Activated CD8-positive, alpha-beta memory T cell treated with anti-CD3 and anti-CD28 coated beads for 4 hours (primary cell): ENCODE measurements at regions not wholly inside any gene's neighbourhood (a gene's known extent, or its start where the extent isn't known, plus 50 kb on each side); places are given as distances from the start of the nearest gene placed in this dataset.

Experiments
- DNase-seq, 2 donors: peaks; one replicate each; pipeline ENCODE4 v3.0.0-alpha.2; 2020; ENCODE audit warnings: low read depth in 2 of 2

DNA sequence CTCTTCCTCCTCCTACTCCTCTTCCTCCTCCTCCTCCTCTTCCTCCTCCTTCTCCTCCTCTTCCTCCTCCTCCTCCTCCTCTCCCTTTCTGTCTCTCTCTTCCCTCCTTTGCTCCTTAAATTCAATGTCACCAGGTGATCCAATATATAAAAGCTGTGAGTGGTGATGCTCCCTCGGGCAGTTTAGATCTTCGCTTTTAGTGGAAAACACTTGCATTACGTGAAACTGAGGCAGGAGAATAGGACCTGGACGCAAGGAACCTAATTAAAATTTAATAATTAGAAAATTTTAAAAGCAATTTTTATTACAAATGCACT lies 279.7 kb downstream of the XXYLT1 start:
- DNase-seq, result no peak

DNA sequence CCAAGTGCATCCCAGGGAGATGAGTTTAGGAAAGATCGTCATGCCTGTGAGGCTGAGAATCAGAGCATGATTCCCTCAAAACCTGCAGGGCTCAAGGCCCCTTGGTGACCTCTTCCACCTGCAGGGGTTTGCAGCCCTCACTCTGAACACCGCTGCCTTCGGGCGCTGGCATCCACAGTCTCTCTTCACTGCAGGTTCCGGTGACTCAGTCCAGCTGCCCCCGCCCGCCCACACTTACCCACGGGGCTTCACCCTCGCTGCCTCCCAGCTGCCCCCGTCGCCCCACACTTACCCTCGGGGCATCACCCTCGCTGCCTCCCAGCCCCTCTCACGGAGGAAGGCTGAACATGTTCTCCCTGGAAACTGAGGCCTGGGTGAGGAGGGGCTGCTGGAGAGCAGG lies 277.1 kb downstream of the XXYLT1 start:
- no peak for DNase-seq

DNA sequence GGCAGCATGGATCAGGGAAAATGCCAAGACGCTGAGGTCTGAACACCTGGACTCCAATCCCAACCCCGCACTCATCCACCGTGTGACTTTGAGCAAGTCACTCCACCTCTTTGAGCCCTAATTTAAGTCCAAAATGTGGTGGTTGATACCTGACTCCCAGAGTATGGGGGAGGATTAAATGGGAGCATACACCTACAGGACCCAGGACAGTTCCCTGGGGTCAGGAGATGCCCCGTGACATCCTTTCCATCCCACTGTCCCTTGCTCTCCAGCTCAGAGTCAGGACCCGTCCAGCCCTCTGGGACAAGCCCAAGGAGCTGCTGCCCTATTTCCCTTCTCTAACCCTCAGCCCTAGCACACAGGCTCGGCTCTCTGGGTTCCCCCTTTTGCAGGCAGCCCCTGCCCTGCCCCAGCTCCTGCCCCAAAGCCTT lies 276.4 kb downstream of the XXYLT1 start:
- no peak for DNase-seq

DNA sequence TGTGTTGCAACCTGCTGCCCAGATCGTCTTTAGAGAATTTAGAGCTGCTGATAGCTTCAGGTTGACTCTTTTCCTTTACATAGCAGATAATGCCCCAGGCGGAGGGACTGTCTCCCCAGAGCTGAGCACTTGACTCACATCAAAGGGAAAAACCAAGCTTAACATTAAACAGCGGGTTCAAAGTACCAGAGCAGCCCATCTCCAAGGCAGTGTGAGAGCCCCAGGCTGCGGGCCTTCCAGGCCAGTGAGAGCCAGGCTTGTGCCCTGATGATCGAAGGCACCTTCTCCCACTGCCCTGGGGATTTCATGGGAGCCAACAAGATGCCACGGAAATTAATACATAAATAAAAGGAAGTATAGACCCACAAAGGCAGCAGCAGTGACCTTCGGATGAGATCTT lies 275.6 kb downstream of the XXYLT1 start:
- no peak for DNase-seq

DNA sequence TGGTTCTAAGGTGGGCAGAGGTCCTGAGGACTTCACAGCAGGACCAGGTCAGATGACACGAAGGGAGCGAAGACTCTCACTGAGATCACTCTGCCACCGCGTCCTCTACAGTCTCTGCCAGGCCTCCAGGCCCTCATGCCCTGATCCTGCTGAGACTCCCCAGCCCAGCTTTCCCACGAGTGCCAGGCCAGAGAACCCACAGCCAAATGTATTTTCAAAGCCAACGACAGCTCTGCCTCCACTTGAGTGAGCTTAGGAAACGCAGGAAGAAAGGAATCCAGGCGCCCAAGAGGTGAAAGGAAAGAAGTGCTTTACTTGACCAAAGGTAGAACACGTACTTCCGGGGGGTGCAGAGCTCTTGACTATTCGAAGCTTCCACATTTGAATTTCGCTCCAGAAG lies 275.0 kb downstream of the XXYLT1 start:
- no peak for DNase-seq

DNA sequence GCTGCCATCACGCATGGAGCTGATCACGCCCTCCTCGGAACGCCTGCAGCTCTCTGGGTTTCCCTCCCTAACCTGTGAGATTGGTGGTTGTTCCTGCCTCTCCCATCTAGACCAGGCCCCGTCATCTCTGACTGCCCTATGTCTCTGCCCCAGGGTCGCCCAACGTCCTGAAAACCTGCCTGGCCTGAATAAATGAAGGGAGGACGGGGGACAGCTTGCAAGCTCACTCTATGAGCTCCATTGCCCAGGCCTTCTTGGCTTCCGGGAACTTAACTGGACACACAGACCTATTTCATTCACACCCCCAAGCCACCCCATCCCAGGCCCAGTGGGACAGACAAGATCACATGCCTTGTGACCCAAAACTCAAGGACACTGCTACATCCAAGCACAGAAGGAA lies 274.2 kb downstream of the XXYLT1 start:
- no peak for DNase-seq

DNA sequence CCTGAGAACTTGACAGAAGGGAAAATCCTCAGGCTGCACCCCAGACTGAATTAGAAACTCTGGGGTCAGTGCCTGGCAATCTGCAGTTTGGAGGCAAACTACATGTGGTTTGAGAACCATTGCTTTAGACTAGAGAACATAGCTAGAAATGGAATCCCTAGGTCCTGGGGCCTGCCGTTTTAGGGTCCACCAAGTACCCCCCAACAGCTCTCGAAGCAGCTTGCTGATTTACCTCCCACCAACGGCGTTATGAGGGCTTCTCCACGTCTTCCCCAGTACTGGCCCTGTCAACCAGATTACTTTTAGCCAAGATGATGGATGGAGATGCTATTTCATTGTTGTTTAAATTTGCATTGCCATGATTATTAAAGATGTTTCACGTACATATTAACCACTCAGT lies 272.5 kb downstream of the XXYLT1 start:
- no peak for DNase-seq

DNA sequence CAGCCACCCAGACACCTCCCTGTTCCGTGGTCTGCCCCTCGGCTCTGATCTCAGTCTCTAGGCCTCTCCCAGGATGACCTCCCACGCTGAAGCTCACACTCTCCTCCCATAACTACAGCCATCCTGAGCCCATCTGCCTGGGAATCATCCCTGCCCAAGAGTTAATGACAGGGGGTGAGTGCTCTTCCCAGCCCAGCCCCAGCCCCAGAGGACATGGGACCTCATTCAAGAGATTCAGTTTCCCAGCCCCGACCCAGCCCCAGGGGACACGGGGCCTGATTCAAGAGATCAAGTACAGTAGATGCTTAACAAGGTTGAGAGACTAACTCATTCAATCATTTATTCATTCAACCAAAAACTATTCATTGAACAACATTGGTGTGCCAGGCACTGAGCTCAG lies 272.0 kb downstream of the XXYLT1 start:
- DNase-seq, result no peak

DNA sequence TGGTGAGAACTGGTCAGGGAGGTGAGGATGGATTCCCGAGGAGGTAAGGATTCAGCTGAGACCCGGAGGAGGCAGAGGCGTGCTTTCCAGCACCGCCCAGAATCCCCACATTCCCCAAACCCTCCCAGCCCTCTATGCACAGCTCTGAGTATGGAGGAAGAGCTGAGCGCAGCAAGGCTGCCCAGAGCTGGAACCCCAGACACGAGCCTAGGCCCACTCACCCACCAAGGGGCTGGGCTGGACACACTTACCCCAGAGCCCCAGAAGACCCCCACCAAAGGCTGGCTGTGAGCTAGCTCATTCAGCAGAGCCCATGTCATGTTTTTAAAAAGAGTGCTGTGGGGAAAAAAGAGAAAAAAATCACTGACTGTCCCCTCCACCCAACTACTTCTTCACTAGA lies 271.5 kb downstream of the XXYLT1 start:
- DNase-seq, result no peak

DNA sequence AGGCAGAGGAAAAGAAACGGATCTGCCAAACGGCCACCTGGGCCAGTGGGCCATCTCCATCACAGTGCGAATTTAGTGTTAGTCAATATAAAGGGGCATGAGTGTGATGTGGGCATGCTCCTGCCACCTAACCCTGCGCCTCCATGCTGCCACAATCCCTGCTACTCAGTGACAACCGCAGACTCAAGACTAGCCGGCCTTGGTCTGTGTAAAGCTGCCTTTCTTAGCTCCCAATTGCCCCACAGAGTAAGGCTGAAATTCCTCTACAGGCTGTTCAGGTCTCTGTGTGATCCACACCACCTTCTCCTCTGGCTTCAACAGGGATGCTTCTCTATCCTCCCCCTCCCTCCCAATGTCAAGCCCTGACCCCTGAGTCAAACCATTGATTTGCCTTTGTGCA lies 269.7 kb downstream of the XXYLT1 start:
- DNase-seq, result no peak

DNA sequence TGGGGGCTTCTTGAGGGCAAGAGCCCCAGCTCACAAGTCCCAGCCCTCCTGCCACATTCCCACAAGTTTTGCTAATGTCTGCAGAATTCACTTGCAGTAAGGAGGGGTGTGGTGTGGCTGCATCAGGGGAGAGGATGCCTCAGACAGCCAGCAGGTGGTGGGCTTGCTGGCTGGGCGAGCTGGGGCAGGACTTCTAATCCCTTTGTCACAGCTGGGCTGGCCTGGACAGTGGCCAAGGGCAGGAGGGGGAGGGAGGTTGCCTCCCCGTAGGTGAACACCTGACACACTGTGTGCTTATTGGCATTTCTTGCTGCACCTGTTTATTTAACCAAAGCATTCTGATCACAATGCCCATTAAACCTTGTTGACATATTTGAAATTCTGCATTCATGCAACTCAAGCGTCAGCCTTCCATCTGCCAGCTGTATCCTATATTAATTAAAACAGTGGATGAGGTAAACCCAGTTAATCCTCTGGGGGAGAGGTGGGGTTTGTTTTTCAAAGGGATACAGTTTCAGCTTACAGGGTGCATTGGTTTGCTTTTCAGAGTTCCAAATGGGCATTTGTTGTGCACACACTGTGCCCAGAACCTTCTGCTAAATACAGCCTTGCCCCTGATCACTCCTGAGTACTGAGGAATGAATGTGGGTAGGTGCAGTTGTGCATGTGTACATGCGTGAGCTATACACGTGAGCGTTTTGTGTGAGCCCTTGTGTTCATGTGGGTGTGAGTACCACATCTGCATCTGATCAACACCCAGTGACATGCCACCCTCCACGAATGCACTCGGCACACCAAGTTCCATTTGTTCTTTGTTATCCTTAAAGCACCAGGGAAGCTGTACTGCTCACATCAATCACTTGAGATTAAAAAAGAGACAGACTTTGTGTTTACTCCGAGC lies 268.7 kb downstream of the XXYLT1 start:
- DNase-seq, result no peak

DNA sequence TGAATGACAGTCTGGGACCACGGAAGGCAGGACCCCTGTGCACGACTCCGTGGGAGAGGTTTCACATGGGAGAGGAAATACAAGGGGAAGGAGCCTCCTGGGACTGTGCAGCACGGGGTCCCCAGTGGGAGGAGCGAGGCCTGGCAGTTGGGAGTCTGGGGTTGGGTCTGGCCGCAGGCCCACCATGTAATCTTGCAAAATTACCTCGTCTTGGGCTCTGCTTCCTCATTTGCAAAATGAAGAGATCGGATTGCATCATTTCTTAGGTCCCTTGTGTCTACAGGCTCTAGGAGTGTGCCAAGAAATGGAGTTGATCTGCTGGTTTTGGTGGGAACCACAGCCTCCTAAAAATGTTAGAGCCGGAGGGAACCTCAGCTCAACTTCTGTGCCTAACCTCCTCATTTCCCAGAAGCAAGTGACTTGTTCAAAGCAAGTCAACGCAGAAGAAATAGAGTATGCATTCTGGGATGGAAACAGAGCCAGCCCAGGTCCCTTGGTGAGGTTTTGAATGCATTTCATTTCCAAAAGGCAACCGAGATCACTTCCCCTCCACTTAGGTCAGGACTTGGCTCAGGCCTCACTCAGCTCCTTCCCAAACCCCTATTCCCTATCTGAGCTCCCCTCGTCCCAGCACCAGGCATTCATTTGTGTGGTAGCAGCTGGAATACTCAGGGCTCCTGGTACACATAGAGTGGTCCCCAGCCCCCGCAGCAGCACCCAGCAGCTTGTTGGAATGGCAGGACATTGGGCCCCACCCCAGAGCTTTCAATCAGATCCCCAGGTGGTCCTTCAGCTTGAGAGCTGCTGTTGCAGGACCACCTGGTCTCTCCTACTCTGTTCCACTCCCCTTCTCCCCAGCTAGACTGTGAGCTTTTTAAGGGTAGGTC lies 267.7 kb downstream of the XXYLT1 start:
- no peak for DNase-seq

DNA sequence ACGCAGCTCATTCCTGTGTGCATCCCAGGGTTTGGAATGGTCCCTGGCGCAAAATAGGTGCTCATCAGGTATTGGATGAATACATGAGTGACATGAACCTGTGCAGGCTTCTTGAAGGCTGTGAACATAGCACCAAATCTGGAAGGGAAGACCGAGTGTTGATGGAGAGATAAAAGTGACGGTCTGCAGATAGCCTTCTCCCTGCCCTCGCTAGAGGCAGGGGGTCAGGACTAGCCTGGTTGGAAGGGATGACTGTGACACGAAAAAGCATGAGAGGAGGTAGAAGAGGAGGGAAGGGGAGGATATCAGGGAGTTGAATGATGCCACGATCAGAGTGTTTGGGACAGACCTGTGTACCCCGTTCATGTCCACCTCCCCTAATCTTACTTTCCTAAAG lies 267.1 kb downstream of the XXYLT1 start:
- DNase-seq, result no peak

DNA sequence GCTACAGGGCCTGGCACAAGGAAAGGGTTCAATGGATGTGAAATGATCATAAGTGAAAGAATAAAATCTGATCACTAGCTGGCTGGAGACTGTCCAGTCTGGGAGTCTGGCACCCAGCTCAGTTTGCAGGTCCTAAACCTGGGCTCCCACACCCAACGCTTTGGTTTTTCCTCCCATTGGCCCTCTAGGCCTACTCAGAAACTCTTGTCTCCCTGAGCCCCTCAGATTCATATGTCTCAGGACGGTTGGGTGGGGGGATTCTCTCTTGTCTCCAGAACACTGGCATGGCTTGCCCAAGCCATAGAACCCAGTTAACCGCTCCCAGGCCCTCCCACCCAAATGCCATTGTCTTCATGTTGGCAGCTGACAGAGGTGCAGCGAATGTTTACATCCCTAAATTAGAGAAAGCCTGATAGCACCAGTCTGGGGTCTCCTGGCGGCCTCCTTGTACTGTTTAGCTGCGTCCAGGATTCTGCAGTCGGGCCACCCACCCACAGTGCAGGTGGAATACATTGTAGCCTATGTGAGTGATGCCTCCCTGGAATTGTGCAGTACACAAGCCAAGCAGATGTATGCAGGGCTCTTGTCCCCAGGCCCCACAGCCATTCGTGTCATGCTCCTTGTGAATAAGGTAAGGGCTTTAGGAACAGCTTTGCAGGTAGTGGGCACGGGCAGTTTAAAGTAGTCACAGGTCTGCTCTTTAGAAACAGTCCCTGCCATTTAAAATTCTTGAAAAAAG lies 266.3 kb downstream of the XXYLT1 start:
- DNase-seq, result no peak

DNA sequence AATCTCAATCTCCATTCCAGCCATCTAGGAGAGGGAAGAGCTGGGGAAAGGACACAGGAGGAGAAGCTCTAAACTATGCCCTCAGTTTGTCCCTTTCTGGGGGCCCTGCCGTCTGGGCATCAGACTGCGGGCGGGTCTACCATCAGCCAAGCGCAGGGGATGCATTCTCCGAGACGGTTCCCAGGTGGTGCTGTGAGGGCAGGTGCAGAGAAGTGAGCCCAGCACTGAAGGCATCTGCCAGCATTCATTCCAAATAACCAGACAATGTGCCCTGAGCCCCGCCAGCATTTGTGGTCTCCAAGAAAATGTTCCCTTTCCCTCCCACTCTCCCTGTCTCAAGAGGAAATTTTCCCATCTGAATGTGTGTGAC lies 265.7 kb downstream of the XXYLT1 start:
- DNase-seq, result no peak

DNA sequence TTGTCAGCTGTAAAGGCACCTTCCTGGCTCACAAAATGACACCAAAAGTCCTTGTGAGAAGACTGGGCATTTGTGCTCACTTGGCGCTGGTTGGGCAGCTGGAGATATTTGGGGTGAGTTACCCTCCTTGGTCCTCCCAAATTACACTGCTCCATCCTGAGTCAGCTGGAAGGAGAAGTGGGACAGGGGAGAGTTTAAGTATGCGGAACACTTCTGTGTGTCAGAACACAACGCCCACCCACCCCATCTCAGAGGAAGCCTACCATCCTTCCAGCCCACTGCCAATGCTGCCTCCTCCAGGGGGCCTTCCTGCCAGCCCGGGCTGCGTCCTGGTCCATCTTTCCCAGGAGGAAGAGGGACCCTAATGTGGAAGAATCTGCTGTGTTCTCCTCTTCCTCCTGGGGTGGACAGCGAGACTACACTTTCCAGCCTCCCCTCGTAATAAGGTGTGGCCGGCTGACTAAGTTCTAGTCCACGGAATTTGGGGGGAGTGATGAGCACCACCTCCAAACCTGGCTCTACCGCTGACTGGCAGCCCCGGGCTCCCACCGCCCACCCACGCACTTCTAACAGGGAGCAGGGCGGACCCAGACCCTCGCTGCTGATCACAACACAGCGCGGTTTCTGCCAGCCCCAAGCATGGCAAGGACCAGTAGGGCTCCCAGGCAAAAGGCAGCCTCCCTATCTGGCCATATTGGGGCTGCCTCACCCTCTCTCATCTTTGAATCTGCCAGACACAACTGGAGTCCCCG lies 265.0 kb downstream of the XXYLT1 start:
- DNase-seq, result no peak

DNA sequence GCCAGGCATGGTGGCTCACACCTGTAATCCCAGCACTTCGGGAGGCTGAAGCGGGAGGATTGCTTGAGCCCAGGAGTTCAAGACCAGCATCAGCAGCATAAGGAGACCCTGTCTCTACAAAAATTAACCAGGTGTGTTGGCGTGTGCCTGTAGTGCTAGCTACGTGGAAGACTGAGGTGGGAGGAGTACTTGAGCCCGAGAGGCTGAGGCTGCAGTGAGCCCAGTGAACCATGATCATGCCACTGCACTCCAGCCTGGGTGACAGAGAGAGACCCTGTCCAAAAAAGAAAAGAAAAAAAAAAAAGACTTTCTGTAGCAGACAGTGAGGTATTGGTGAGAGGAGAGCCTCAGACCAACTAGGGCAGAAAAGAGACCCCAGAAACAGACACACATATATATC lies 263.8 kb downstream of the XXYLT1 start:
- no peak for DNase-seq

DNA sequence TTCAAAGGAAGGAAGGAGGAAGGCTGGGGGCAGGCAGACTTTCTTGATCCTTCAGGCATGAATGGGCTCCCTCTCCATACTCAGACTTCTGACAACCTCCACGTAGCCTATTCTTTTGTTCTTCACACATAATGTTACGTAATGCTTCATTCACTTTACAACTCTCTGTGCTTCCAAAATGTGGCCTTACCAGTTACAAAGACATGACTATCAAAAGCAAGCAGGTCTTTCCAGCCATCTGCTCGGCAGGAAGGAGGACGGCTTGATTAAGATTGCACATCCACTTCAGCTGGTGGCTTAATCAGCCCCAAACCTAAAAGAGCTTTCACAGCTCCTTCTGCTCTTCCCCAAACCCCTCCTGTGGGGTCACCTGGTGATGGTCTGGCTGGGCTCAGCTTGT lies 263.2 kb downstream of the XXYLT1 start:
- DNase-seq, result no peak

DNA sequence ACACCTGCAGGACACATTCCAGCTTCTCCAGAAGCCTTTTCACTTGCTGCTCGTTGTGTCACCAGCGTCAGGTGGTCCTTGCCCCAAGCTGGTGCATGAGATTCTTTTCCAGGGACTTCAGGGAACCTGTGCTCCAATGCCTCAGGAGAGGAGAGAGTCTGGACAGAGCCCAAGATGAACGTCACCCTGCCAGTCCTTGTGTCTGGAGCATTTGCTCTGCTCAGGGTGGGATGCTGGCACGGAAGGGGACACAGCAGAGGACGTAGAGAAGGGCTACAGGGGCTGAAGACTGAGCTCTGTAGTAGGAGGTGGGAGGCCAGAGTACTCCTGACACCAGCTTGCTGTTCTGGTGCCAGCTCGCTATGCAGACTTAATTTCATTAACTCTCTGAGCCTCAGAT lies 262.1 kb downstream of the XXYLT1 start:
- DNase-seq, result no peak

DNA sequence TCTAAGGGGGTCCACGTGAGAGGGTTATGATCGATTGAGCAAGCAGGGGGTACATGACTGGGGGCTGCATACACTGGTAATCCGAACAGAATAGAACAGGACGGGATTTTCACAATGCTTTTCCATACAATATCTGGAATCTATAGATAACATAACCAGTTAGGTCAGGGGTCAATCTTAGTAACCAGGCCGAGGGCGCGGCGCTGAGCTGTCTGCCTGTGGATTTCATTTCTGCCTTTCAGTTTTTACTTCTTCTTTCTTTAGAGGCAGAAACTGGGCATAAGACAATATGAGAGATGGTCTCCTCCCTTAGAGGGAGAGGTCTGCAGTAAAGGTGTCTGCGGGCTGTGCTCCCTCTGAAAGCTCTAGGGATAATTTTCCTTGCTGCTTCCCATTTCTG lies 261.3 kb downstream of the XXYLT1 start:
- no peak for DNase-seq

DNA sequence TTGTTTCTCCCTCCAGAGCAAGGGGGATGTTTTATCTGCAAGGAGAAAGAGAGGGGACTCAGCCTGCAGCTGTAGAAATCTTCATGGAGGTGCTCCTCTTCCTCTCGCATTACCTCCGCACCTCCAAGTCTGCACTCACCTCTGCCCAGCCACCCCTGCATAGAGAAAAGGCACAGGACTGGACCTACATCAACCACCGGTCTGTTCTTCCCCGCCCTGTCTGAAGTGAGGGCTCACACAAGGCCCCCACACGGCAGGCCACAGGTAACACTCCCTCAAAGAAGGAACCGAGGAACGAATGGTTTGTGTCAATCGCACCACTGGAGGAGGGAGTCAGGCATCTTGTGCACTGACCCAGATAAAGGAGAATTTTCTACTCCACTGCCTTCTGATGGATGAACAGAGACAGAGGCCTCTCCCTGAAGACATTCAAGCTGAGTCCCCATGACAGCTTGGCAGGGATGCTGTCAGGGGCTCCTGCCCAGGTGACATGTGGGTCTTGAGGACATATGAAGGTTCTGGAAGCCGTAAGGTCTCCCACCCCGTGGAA lies 260.3 kb downstream of the XXYLT1 start:
- DNase-seq, result no peak
